ENCODE measurements at regions not wholly inside any gene's neighbourhood (a gene's known extent, or its start where the extent isn't known, plus 50 kb on each side); places are given as distances from the start of the nearest gene placed in this dataset.

- intact Hi-C loops (cut with DNase I, micrococcal nuclease): no loop called here
- no peak for TF ChIP-seq CTCF (IDR thresholded peaks at IDR 0.05)
- Histone ChIP-seq H3K9me3 (no peaks in the 10 kb centered on the region), H3K4me1 (ENCODE audit: low read depth) (no peaks in the 10 kb centered on the region), H3K4me3 (no peak overlapping the region), H3K36me3 (ENCODE audit: low read depth) (no peaks in the 10 kb centered on the region)
- no peak for DNase-seq
- ATAC-seq: no peak
Measured at GRCh38 chrX:139206914-139207313, 323.6 kb upstream of the F9 start.

GRCh38 chrX:139204898-139205667 is 325.5 kb upstream of the F9 start:
- H3K36me3 ChIP-seq (ENCODE audit: low read depth): no peaks in the 10 kb centered on the region
- no peak overlapping the region for H3K4me3 ChIP-seq
- intact Hi-C loops (cut with DNase I, micrococcal nuclease): no loop called here
- DNase-seq: peak; percentile 24 to 51 (median 35)
- peak; percentile 57 for ATAC-seq
- TF ChIP-seq CTCF (IDR thresholded peaks at IDR 0.05): no peak
- H3K4me1 ChIP-seq (ENCODE audit: low read depth): no peaks in the 10 kb centered on the region
- no peaks in the 10 kb centered on the region for H3K9me3 ChIP-seq

- H3K4me1 ChIP-seq (ENCODE audit: low read depth): no peaks in the 10 kb centered on the region
- no peaks in the 10 kb centered on the region for H3K36me3 ChIP-seq (ENCODE audit: low read depth)
- no peak for ATAC-seq
- no peak overlapping the region for H3K4me3 ChIP-seq
- no peak for DNase-seq
- intact Hi-C loops (cut with DNase I, micrococcal nuclease): no loop called here
- TF ChIP-seq CTCF (IDR thresholded peaks at IDR 0.05): no peak
- H3K9me3 ChIP-seq: no peaks in the 10 kb centered on the region
Measured at GRCh38 chrX:139204571-139204897, 326.0 kb upstream of the F9 start.

- no peaks in the 10 kb centered on the region for H3K4me1 ChIP-seq (ENCODE audit: low read depth)
- ATAC-seq (peak; percentile 47), DNase-seq (peak; percentile 12 to 48 (median 29))
- intact Hi-C loops (cut with DNase I, micrococcal nuclease): no loop called here
- no peak overlapping the region for H3K4me3 ChIP-seq
- no peaks in the 10 kb centered on the region for H3K9me3 ChIP-seq
- TF ChIP-seq CTCF (IDR thresholded peaks at IDR 0.05): no peak
- no peaks in the 10 kb centered on the region for H3K36me3 ChIP-seq (ENCODE audit: low read depth)
Measured at GRCh38 chrX:139203651-139204570, 326.6 kb upstream of the F9 start.

GRCh38 chrX:139202742-139203420 is 327.7 kb upstream of the F9 start:
- no peak for TF ChIP-seq CTCF (IDR thresholded peaks at IDR 0.05)
- Histone ChIP-seq H3K4me3 (no peak overlapping the region), H3K36me3 (ENCODE audit: low read depth) (no peaks in the 10 kb centered on the region), H3K9me3 (no peaks in the 10 kb centered on the region), H3K4me1 (ENCODE audit: low read depth) (no peaks in the 10 kb centered on the region)
- ATAC-seq (no peak), DNase-seq (no peak)
- intact Hi-C loops (cut with DNase I, micrococcal nuclease): no loop called here

All from mucosa of descending colon (tissue), 3 donors.